ENCODE measurements at regions not wholly inside any gene's neighbourhood (a gene's known extent, or its start where the extent isn't known, plus 50 kb on each side); places are given as distances from the start of the nearest gene placed in this dataset.
"Not testable (repeated sequence)": the region's sequence is repeated elsewhere in the genome, so short reads cannot be mapped to it uniquely, and the experiment has no call there.

DNA sequence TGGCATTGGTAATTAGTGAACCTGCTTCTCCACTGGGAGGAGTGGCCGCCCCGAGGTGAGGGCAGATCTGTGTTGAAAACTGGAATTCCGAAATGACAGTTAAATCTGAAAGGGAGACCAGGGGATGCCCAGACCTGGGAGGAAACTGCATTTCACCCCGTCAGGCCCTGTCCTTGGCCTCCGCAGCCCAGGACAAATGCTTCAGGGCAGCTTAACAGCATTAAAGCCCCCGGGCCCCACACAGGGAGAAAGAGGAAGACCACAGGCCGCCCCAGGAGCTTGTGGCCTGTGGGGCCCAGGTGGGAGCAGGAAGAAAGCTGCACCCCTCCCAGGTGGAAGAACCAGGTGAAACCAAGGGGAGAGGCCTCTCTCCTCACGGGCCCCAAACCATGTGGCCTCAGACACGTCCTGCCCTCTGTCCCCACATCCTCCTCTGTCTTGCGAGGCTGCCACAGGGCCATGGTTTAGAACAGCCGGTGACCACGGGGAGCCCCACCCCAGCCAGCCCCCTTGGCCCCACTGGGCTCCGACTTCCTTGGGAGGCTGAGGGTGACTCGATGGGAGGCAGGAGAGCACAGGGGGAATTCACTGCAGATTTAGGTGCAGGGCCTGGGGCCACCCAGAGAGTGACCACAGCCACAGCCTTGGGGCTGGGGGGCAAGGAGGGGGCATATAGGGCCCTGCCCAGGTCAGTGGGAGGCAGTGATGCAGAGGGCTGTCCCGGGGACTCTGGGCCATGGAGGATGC lies 265.4 kb downstream of the ADGRD1 start:
- DNase-seq (ENCODE audit: low spot score), result no peak
- intact Hi-C loops (cut with micrococcal nuclease), result no loop called here
- Mint-ChIP-seq H3K9me3 (no peaks in the 10 kb centered on the region), H3K4me3 (no peak overlapping the region), H3K4me1 (ENCODE audit: low read depth) (peaks cover 5% of the 10 kb centered on the region), H3K27ac (no peak overlapping the region), H3K36me3 (ENCODE audit: low read depth) (no peaks in the 10 kb centered on the region), H3K27me3 (ENCODE audit: insufficient read depth) (peaks cover 2% of the 10 kb centered on the region)

DNA sequence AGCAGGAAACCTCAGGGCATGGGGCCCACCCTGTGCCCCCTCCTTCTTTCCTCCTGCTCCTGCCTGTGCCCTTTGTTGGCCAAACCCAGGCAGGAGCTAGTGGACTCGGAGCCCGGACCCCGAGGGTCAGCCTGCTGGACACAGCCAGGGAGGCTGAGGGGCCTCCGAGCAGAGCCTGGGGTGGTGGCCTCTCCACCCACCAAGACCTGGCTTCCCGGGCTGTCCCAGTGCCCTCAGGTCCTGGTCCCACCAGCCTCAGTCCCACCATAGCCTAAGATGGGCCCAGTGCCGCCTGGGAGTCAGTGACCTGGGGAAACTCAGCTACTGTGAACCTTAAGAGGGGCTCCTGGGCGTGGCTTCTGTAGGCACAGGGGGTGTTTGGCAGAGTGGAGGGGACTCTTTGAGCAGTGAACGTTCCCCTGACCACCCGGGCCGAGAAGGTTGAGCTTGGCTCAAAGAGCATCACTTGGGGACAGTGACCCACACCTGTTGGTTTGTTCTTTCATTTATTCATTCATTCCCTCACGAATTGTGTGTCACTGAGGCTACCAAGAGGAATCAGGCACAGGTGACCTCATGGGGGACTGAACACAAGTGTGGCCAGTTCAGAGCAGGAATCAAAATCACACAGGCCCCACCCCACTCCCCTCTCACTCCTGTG lies 266.1 kb downstream of the ADGRD1 start:
- no peaks in the 10 kb centered on the region for H3K36me3 Mint-ChIP-seq (ENCODE audit: low read depth)
- intact Hi-C loops (cut with micrococcal nuclease), result no loop called here
- no peak overlapping the region for H3K4me3 Mint-ChIP-seq
- no peak overlapping the region for H3K27ac Mint-ChIP-seq
- H3K9me3 Mint-ChIP-seq, result no peaks in the 10 kb centered on the region
- H3K4me1 Mint-ChIP-seq (ENCODE audit: low read depth), result peaks cover 5% of the 10 kb centered on the region
- H3K27me3 Mint-ChIP-seq (ENCODE audit: insufficient read depth), result peaks cover 2% of the 10 kb centered on the region
- no peak for DNase-seq (ENCODE audit: low spot score)

DNA sequence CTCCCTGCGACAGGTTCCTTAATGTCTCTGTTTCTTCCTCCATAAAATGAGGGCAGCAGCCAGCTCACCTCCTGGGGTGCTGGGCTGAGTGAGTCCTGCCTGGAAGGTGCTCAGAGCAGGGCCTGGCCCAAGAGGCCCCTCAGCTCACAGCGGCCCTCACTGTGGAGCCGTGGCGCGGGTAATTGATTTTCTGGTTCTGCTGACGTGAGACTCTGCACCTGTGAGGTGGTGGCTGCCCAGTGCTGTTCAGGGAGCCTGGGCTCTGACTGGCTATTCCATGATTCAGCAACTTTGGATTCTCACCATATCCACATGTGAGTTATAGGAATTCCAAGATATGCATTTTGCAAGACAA lies 266.6 kb downstream of the ADGRD1 start:
- peaks cover 5% of the 10 kb centered on the region for H3K4me1 Mint-ChIP-seq (ENCODE audit: low read depth)
- no peaks in the 10 kb centered on the region for H3K36me3 Mint-ChIP-seq (ENCODE audit: low read depth)
- DNase-seq (ENCODE audit: low spot score), result no peak
- H3K4me3 Mint-ChIP-seq, result no peak overlapping the region
- H3K9me3 Mint-ChIP-seq, result no peaks in the 10 kb centered on the region
- H3K27me3 Mint-ChIP-seq (ENCODE audit: insufficient read depth), result peaks cover 2% of the 10 kb centered on the region
- intact Hi-C loops (cut with micrococcal nuclease), result no loop called here
- no peak overlapping the region for H3K27ac Mint-ChIP-seq

DNA sequence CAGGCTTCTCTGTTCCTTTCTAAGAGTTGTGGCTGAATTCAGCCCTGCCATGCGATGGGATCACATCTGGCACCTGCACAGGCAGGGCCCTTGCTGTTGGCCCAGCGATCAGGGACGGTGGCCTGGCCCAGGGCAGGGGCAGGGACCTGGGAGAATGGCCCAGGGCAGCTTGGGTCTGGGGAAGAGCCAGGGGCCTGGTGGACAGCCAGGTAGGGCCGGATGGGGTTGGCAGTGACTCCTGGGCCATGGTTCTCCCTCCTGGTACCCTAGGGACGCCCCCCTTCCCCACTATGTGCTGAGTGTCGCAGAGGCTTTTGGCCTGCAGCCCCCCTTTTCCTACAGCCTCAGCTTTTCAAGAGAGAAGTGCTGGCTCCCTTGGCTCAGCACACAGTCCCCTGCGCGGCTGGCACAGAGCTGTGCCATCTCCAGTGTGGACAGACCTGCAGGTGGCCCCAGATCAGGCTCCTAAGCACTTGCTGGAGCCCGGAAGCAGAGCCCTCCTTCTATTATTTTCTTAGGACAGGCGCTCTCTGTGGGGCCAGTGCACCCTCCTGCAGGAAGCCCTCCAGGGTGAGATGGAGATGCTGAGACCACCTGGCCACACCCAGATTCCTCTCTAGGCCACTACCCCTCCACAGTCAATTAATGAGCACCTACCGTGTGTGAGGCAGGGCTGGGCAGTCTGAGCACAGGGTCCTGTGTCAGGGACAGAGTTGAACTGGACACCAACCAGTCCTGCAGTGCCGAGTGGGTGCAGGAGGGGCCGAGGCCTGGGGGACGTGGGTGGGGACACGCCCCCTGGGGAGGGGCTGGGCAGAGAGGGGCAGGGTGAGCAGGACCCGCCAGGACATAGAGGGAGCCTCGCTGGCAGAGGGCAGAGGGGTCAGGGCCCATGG lies 267.6 kb downstream of the ADGRD1 start:
- H3K27me3 Mint-ChIP-seq (ENCODE audit: insufficient read depth), result peaks cover 2% of the 10 kb centered on the region
- H3K4me3 Mint-ChIP-seq, result no peak overlapping the region
- no peak for DNase-seq (ENCODE audit: low spot score)
- H3K27ac Mint-ChIP-seq, result no peak overlapping the region
- H3K9me3 Mint-ChIP-seq, result no peaks in the 10 kb centered on the region
- H3K36me3 Mint-ChIP-seq (ENCODE audit: low read depth), result no peaks in the 10 kb centered on the region
- peaks cover 5% of the 10 kb centered on the region for H3K4me1 Mint-ChIP-seq (ENCODE audit: low read depth)
- intact Hi-C loops (cut with micrococcal nuclease), result no loop called here

DNA sequence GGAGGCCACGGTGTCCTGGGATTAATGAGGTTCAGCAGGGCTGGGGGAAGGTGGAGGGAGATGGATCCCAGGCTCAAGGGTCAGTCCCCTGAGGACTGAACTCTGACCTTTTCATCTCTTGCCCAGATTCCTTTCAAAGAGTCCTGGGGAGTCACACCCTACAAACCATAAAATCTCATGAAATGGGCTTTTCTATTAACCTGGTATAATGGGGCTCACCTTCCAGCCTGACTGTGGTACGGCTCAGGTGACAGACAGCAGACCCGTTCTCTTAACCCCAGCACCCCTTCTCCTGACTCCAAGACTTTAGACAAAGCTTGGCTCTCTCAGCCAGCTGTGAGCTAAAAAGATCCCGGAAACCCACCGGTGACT lies 268.2 kb downstream of the ADGRD1 start:
- Mint-ChIP-seq H3K4me3 (no peak overlapping the region), H3K9me3 (no peaks in the 10 kb centered on the region), H3K4me1 (ENCODE audit: low read depth) (peaks cover 5% of the 10 kb centered on the region), H3K36me3 (ENCODE audit: low read depth) (no peaks in the 10 kb centered on the region), H3K27ac (no peak overlapping the region), H3K27me3 (ENCODE audit: insufficient read depth) (peaks cover 2% of the 10 kb centered on the region)
- intact Hi-C loops (cut with micrococcal nuclease), result no loop called here
- no peak for DNase-seq (ENCODE audit: low spot score)

DNA sequence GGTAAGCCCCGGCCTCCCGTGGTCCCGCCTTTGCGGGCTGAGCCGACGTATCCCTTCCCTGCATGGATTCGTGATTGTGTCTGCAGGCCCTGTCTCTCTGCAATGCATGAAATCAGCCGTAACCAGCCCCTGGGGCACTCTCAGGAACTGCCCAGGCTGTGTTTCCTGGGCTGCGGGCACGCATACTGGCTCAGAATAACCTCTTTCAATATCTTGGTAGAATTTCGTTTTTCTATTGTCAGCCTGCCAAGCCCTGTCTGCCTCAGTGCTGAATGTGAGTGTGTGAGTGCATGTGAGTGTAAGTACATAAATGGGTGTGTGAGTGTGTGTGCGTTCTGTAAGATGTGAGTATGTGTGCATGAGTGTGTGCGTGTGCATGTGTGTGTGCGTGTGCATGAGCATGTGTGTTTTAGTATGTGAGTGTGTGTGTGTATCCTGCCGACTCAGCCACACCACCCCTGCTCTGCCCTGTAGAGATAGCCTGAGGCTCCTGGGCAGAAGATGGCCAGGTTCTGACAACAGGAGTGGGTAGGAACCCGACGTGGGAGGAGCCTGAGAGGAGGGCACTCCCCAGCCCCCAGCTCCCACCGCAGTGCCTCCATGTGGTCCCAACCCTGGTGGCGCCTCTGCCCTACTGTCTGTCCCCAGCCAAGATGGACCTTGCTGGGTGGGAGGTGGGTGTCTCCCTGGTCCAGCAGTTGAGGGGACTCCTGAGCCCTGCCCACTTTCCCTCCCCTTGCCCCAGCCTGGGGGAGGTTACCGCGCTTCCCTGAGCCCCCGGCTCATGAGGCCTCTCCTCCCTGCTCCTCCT lies 268.8 kb downstream of the ADGRD1 start:
- DNase-seq (ENCODE audit: low spot score), result no peak
- no peak overlapping the region for H3K27ac Mint-ChIP-seq

DNA sequence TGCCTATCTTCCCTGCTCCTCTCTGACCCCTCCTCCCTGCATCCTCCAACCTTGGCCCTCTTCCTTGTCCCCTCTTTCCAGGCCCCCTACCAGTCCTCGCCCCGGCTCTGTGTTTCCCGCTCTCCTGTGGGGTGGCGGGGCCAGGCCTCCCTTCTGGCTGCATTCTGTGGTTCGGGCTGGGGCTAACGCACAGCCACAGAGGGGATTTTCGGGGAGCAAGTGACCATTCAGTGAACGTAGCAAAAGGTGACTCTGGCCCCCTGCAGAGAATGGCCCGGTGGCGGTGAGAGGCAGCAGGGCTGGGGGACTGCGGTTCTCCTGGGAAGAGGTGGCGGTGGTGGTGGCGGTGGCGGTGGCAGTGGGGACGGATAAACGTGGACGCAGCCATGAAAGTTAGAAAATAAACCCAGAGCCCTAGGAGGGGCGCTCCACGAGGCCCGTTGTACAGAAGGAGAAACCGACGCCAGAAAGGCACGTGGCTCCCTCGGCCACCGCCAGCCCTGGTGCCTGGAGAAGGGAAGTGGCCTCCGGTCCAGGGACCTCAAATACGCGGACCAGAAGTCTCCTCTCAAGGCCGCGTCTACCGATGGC lies 269.6 kb downstream of the ADGRD1 start:
- no peaks in the 10 kb centered on the region for H3K9me3 Mint-ChIP-seq
- H3K27ac Mint-ChIP-seq, result no peak overlapping the region
- DNase-seq (ENCODE audit: low spot score), result no peak
- H3K4me3 Mint-ChIP-seq, result no peak overlapping the region
- peaks cover 5% of the 10 kb centered on the region for H3K4me1 Mint-ChIP-seq (ENCODE audit: low read depth)
- intact Hi-C loops (cut with micrococcal nuclease), result no loop called here
- H3K27me3 Mint-ChIP-seq (ENCODE audit: insufficient read depth), result peaks cover 2% of the 10 kb centered on the region
- no peaks in the 10 kb centered on the region for H3K36me3 Mint-ChIP-seq (ENCODE audit: low read depth)

More for the DNA sequence above, 268.8 kb downstream of the ADGRD1 start:
- peaks cover 2% of the 10 kb centered on the region for H3K27me3 Mint-ChIP-seq (ENCODE audit: insufficient read depth)
- intact Hi-C loops (cut with micrococcal nuclease), result no loop called here
- H3K36me3 Mint-ChIP-seq (ENCODE audit: low read depth), result no peaks in the 10 kb centered on the region
- no peak overlapping the region for H3K4me3 Mint-ChIP-seq
- peaks cover 5% of the 10 kb centered on the region for H3K4me1 Mint-ChIP-seq (ENCODE audit: low read depth)
- no peaks in the 10 kb centered on the region for H3K9me3 Mint-ChIP-seq

DNA sequence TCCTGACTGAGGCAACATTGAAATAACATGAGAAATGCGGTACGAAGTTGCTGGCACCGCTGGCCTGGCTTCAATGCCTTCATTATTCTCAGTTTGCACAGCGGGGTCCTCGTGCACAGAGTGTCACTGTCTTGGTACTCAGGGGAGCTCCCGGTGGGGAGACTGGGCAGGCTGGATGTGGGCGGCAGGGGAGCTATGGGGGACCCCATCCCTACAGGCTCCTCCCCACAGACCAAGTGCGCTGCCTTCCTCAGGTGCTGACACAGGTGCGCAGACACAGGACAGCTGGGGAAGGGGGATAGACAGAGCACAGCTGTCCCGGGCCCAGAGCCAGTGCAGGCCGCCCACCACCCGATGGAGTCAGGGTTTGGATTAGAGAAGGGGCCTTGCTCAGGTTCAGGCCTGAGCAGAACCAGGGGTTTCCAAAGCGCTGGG lies 270.1 kb downstream of the ADGRD1 start:
- no peak for DNase-seq (ENCODE audit: low spot score)
- H3K9me3 Mint-ChIP-seq, result no peaks in the 10 kb centered on the region
- H3K4me3 Mint-ChIP-seq, result no peak overlapping the region
- intact Hi-C loops (cut with micrococcal nuclease), result no loop called here
- no peak overlapping the region for H3K27ac Mint-ChIP-seq
- no peaks in the 10 kb centered on the region for H3K36me3 Mint-ChIP-seq (ENCODE audit: low read depth)
- peaks cover 2% of the 10 kb centered on the region for H3K27me3 Mint-ChIP-seq (ENCODE audit: insufficient read depth)
- H3K4me1 Mint-ChIP-seq (ENCODE audit: low read depth), result peaks cover 5% of the 10 kb centered on the region

DNA sequence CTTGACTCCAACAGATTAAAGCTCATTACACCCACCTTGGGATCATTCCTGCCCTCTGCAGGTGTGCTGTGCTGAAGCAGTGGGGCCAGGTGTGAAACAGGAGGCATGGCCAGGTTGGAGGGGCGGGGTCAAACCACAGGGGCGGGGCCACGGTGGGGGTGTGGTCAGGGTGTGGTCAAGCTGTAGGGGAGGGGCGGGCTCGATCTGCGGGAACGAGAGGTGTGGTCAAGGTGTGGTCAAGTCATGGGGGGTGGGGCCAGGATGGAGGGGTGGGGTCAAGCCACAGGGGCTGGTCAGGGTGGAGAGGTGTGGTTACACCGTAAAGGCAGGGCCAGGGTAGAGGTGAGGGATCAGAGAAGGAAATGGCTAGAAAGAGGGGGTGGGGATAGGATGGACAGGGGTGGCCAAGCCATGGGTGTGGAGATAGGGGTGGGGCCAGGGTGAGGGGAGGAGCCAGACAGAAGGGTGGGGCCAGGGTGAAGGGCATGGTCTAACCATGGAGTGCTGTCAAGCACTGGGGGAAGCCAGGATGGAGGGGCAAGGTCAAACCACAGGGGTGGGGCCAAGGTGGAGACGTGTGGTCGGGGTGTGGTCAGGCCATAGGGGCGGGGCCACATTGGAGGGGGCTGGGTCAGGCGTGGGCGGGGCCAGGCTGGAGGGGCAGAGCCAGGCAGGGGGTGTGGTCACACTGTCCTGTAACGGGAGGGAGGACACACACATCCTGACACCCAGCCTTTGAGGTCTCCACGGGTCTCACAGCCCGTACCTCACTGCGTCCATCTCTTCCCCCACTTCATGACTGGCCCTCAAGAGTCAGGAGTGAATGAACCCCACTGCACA lies 270.7 kb downstream of the ADGRD1 start:
- H3K27me3 Mint-ChIP-seq (ENCODE audit: insufficient read depth); H3K4me3 Mint-ChIP-seq; H3K36me3 Mint-ChIP-seq (ENCODE audit: low read depth); DNase-seq (ENCODE audit: low spot score); intact Hi-C loops (cut with micrococcal nuclease); H3K9me3 Mint-ChIP-seq; H3K27ac Mint-ChIP-seq; H3K4me1 Mint-ChIP-seq (ENCODE audit: low read depth): not testable (repeated sequence)

DNA sequence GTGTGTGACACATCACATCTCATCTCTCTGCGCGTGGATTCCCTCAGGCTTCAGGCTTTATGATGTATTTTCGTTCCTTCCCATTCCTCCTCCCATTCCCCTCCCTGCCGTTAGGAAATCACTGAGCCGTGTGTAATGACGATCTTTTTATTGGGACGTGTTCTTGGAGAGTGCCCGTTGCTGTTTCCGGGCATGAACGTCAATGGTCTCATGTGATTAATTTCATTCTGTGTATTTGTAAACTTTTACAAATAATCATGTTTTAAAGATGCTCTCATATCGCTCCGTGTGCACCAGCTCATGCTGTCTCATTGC lies 271.3 kb downstream of the ADGRD1 start:
- DNase-seq (ENCODE audit: low spot score); H3K4me3 Mint-ChIP-seq; H3K9me3 Mint-ChIP-seq; intact Hi-C loops (cut with micrococcal nuclease); H3K36me3 Mint-ChIP-seq (ENCODE audit: low read depth); H3K27me3 Mint-ChIP-seq (ENCODE audit: insufficient read depth); H3K27ac Mint-ChIP-seq; H3K4me1 Mint-ChIP-seq (ENCODE audit: low read depth): not testable (repeated sequence)

DNA sequence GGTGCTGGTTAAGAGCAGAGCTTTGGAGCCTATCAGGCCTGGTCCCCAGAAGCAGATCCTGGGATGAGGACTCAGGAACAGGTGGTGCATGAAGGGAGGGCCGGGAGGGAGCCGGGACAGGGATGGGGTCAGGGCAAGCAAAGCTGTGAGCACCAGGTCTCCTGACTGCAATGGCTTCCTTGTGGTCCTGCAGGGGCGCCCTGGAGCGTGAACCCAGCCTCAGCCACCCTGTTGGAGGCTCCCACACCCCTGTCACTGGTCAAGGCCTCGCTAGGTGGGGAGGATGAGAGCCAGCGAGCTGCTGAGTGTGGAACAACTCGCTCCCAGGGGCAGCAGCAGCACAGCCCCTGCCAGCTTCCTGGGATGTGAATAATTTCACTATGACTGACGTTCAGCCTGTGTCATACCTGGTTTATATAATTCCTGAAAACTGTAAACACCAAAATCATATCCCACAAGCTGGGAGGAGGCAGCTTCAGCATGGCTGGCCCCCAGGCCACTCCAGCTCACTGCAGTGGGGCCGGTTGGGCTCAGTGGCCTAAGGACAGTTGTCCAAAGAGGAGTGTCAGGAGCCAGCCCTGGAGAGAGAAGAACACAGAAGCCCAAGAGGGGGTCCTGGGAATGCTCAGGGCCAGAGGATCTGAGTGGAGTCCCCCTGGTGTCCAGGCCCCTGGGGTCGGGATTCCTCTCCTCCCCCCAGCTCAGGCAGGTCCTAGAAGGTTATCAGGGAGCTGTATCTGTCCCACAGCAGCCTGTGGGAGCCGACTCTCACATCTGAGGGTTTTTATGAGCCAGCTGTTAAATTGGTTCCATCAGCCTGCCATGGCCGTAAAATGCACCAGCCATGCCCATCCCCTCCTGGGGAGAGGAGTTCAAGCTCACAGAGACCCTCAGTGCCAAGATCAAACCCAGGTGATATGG lies 272.9 kb downstream of the ADGRD1 start:
- Mint-ChIP-seq H3K27ac (no peak overlapping the region), H3K27me3 (ENCODE audit: insufficient read depth) (no peaks in the 10 kb centered on the region), H3K4me3 (no peak overlapping the region), H3K9me3 (no peaks in the 10 kb centered on the region), H3K4me1 (ENCODE audit: low read depth) (peaks cover 5% of the 10 kb centered on the region), H3K36me3 (ENCODE audit: low read depth) (no peaks in the 10 kb centered on the region)
- no peak for DNase-seq (ENCODE audit: low spot score)
- intact Hi-C loops (cut with micrococcal nuclease), result no loop called here

Measured in activated T-helper 1 cell treated with anti-CD3 and anti-CD28 coated beads, Interleukin-12 subunit alpha, Interleukin-12 subunit beta, Interleukin-2, Interleukin-4 antibody, amounts not matched to agents 30 ng/mL and 10 ng/mL and 1 ng/mL, durations not matched to agents 14 hours and 24 hours and 36 hours (primary cell).